Neural cell (in vitro differentiated cells): ENCODE measurements at regions not wholly inside any gene's neighbourhood (a gene's known extent, or its start where the extent isn't known, plus 50 kb on each side); places are given as distances from the start of the nearest gene placed in this dataset.

Experiments used
- CTCF ChIP-seq: fragments of 450-650 bp; IDR thresholded peaks from 2 replicates; pipeline ENCODE4 v1.5.1; 2014; ENCODE audit warnings: antibody characterized with exemption, mild to moderate bottlenecking, moderate library complexity; ENCODE audit not compliant: poor library complexity, severe bottlenecking
- EP300 ChIP-seq: fragments of 450-650 bp; conservative IDR thresholded peaks from 2 replicates; pipeline ENCODE4 v1.6.1; 2014; ENCODE audit warnings: antibody characterized with exemption, mild to moderate bottlenecking, moderate library complexity; ENCODE audit not compliant: poor library complexity, severe bottlenecking
- MXI1 ChIP-seq: fragments of 450-650 bp; conservative IDR thresholded peaks from 2 replicates; pipeline ENCODE4 v1.6.1; 2014; ENCODE audit warnings: antibody characterized with exemption, mild to moderate bottlenecking; ENCODE audit not compliant: poor library complexity, severe bottlenecking
- POLR2AphosphoS5 ChIP-seq: IDR thresholded peaks from 2 replicates; pipeline ENCODE4 v1.6.1; 2012
- REST ChIP-seq: IDR thresholded peaks from 2 replicates; pipeline ENCODE4 v1.6.1; 2012; ENCODE audit warnings: borderline replicate concordance

GRCh38 chr5:53418826-53419658, 61.4 kb upstream of the FST start:
- TF ChIP-seq MXI1 (no peak), CTCF (no peak), POLR2AphosphoS5 (no peak), REST (no peak), EP300 (no peak)
